ENCODE measurements at regions not wholly inside any gene's neighbourhood (a gene's known extent, or its start where the extent isn't known, plus 50 kb on each side); places are given as distances from the start of the nearest gene placed in this dataset.

- DNase-seq, result no peak
These were observed 665.5 kb downstream of the NYAP2 start for GRCh38 chr2:226064932-226065570.

- DNase-seq, result no peak
These were observed 664.4 kb downstream of the NYAP2 start for GRCh38 chr2:226063704-226064440.

GRCh38 chr2:226059961-226060627 is 660.6 kb downstream of the NYAP2 start:
- DNase-seq, result no peak

GRCh38 chr2:226057914-226058313 is 658.4 kb downstream of the NYAP2 start:
- DNase-seq, result no peak

- DNase-seq, result no peak
These were observed 657.9 kb downstream of the NYAP2 start for GRCh38 chr2:226057365-226057764.

GRCh38 chr2:226052772-226053416 is 653.4 kb downstream of the NYAP2 start:
- no peak for DNase-seq

GRCh38 chr2:226050822-226051221 is 651.3 kb downstream of the NYAP2 start:
- no peak for DNase-seq

- no peak for DNase-seq
These were observed 649.1 kb downstream of the NYAP2 start for GRCh38 chr2:226048611-226049010.

- DNase-seq, result no peak
These were observed 645.6 kb downstream of the NYAP2 start for GRCh38 chr2:226045080-226045479.

- DNase-seq, result no peak
These were observed 640.9 kb downstream of the NYAP2 start for GRCh38 chr2:226040344-226040900.

GRCh38 chr2:226037526-226037925 is 638.0 kb downstream of the NYAP2 start:
- DNase-seq, result no peak

- no peak for DNase-seq
These were observed 632.4 kb downstream of the NYAP2 start for GRCh38 chr2:226031647-226032501.

- DNase-seq, result peak; percentile 6
These were observed 631.5 kb downstream of the NYAP2 start for GRCh38 chr2:226030788-226031646.

- no peak for DNase-seq
These were observed 630.9 kb downstream of the NYAP2 start for GRCh38 chr2:226030369-226030768.

GRCh38 chr2:226023946-226024345 is 624.4 kb downstream of the NYAP2 start:
- DNase-seq, result no peak

GRCh38 chr2:226023383-226023782 is 623.9 kb downstream of the NYAP2 start:
- no peak for DNase-seq

- DNase-seq, result no peak
These were observed 621.4 kb downstream of the NYAP2 start for GRCh38 chr2:226020956-226021355.

GRCh38 chr2:226020176-226020575 is 620.7 kb downstream of the NYAP2 start:
- DNase-seq, result no peak

- DNase-seq, result no peak
These were observed 619.1 kb downstream of the NYAP2 start for GRCh38 chr2:226018641-226019040.

GRCh38 chr2:226017537-226017936 is 618.0 kb downstream of the NYAP2 start:
- no peak for DNase-seq

GRCh38 chr2:226017107-226017506 is 617.6 kb downstream of the NYAP2 start:
- DNase-seq, result no peak

Measured in DMS79 (cell line).